GDM1 (cell line): ENCODE measurements at regions not wholly inside any gene's neighbourhood (a gene's known extent, or its start where the extent isn't known, plus 50 kb on each side); places are given as distances from the start of the nearest gene placed in this dataset.
"Not testable (repeated sequence)": the region's sequence is repeated elsewhere in the genome, so short reads cannot be mapped to it uniquely, and the experiment has no call there.

ENCODE experiments used
- DNase-seq: peaks from one replicate; lab custom pipeline; 2025; lab: John Stamatoyannopoulos, UW

GRCh38 chr3:158026236-158026635, 80.0 kb downstream of the SHOX2 start:
- DNase-seq: no peak

GRCh38 chr3:158019897-158020296, 86.3 kb downstream of the SHOX2 start:
- not testable (repeated sequence) for DNase-seq

DNA sequence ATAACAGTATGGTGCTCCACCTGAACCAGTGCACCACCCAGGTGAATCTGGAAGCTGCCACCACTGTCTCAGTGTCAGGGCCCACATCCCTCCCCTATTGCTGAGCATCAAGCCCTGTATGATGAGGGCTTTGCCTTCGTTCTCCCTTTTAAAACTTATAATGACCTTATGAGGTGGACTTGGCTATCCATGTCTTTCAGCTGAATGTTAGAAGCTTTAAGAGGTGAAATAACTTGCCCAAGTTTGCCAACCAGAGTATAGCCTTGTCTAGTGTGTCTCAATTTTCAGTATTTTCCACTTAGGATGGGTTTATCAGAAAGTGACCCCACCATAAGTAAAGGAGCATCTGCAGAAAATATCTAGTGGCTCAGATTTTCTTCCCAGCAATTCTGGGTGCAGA, 87.8 kb downstream of the SHOX2 start:
- no peak for DNase-seq

DNA sequence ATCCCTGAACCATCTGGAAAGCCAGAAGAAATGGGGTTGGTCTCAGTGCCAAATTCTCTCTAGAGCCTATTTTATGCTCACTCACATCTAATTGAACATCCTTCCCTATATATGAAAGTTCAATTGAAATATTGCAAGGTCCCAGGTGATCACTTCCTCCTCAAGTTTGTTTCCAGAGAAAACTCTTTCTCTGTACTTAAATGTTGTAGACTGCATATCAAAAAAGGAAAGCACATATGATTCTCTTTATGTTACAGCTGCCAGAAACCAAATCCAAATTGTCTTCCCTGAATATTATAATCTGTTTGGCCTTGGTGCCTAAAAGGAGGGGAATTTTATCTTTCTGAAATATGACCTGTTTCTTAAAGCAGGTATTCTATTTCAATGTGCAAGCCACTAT, 93.3 kb downstream of the SHOX2 start:
- DNase-seq: no peak

GRCh38 chr3:158005391-158006100, 100.7 kb downstream of the SHOX2 start:
- no peak for DNase-seq

DNA sequence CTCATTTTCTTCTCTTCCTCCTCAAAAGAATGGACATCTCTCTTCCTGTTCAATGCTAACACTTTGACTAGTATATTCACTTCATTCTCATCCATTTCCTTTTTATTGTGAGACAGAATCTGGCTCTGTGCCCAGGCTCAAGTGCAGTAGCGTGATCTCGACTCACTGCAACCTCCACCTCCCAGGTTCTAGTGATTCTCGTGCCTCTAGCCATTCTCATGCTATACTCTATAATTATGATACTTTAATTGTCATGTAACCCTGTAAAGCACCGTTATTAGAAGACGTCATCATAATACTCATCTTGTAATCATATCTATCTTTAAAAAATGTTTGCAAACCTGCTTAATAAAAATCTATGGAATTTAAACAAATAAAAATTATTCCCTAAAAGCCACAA, 107.0 kb downstream of the SHOX2 start:
- no peak for DNase-seq

GRCh38 chr3:157982359-157982758, 123.9 kb downstream of the SHOX2 start:
- DNase-seq: no peak

DNA sequence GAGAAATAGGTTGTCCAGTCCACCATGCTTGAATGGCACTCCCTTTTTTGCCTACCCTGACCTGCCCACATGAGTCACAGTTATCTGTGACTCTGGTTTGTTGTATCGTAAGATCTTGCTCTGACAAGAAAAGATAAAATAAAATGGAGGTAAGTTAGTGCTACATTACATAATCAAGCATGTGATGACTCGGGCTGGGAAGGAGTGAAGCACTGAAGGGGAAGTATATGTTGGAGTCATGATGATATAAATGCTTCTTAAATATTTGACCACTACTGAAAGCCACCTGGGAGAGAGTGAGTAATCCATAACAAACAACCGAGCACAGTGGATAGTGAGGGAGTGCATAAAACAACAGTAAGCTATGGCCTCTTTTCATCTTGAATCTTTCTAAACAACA, 124.4 kb downstream of the SHOX2 start:
- DNase-seq: no peak

DNA sequence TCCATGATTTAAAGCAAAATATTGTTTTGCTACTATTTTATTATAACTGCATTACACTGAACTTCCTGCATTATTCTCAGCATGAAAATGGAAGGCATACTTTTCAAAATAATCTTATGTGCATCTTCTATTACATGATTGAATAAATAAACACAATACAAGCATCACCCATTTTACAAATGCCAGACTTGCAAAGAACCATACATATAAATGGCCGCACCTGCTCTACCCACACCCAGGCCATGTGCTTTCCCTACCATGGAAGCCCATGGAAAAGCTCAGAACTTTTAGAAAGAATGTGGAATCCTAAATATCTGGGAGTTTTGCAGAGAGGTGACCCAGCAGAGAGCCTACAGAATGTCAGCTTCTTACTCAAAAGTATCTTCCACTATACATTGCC, 127.2 kb downstream of the SHOX2 start:
- no peak for DNase-seq

GRCh38 chr3:157961665-157962064, 144.6 kb downstream of the SHOX2 start:
- no peak for DNase-seq

- no peak for DNase-seq
Measured at GRCh38 chr3:157958457-157958856, 147.8 kb downstream of the SHOX2 start.

DNA sequence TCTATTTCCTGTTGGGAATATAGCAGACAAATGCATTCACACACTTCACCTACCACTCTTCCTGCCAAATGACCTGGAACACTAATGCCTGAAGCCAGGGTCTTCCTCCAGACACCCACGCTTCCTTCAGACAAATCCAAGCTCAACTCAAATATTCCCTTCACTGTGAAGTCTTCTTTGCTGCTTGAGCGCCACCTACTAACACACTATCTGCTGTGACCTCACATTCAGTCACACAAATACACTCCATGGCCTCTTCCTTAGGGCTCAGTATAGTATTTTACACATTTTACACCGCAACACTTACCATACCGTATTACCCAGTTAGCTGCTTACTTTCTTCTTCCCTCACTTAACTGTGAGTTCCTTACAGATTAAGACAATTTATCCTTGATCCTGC, 149.4 kb downstream of the SHOX2 start:
- DNase-seq: no peak

DNA sequence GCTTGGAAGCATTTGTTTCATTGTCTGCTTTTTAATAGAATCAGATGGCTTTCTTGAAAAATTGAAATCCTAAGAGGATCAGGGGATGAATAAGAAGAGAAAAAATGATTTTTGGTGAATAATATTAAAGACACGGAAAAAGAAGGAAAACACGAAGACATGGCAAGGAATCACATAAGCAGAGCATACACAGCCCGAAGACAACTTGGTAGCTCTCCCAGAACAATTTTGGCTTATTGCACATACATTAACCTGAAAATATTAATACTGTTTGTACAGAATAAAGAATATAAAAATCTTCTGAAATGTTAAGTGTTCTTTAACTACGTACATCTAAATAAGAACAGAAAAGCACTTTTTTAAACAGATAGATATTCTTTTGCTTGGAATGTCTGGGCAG, 150.0 kb downstream of the SHOX2 start:
- DNase-seq: no peak

- no peak for DNase-seq
Measured at GRCh38 chr3:157953565-157953964, 152.7 kb downstream of the SHOX2 start.

DNA sequence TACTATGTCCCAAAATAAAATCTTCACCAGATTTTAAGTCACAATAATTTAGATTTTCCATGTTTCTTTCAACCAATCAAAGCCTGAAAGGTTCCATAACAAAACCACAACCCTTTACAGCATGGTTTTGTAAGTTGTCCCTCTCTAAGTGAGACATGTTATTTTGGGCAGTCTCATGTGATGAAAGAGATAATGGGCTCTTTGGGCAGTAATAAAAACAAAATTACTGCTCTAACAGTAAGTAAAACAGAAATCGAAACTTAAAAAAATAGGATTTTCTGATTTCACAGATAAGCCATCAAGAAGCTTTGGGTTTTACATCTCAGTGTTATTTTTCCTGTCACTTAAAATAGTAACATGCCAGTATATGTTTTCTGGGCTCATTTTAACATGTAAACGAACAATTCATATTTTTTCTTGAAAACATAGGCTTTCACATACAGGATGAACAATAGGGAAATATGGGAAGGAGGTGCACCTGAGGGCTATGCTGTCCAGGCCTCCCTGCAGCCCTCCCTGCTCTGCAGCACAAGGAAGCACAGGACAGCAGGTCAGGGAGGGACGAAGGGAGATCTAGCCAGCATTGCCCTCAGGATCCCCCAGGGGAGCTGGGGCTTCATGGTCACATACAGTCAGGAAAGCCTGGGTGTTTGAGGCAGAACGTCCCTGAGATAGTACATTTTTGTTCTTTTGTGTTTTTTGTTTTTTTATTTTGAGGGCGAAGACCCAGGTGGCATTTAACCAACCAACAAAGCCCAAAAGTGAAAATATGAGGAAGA, 157.4 kb downstream of the SHOX2 start:
- DNase-seq: no peak

- DNase-seq: no peak
Measured at GRCh38 chr3:157939166-157939565, 167.1 kb downstream of the SHOX2 start.

DNA sequence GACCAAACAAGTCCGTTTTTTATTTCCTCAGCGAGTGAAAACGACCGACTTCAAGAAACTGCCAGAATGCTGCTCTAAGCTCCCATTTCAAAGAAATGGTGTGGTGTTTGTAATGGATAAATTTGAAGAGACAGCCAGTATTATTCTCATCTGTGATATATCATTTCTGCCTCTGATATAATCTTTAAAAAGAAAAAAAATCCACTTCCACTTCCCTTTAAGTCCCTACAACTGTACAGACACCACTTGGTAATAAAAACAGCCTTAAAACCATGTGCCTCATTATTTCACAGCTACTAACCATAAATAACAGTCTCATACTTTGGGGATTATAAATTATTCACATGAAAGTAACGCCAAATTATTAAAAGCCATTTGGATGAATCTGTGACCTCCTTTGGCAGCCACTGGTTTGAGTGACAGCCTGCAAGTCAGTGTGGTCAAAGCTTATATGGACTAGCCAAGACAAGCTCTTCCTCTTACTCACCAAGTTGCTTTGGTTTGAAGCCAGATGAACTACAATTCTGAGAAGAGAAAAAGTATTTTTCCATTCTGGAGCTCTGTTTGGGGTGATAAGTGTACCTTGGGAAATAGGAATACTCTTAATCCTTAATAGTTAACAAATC, 168.0 kb downstream of the SHOX2 start:
- peak; percentile 4 for DNase-seq

GRCh38 chr3:157931517-157931916, 174.7 kb downstream of the SHOX2 start:
- no peak for DNase-seq

- no peak for DNase-seq
Measured at GRCh38 chr3:157930000-157930780, 176.0 kb downstream of the SHOX2 start.

DNA sequence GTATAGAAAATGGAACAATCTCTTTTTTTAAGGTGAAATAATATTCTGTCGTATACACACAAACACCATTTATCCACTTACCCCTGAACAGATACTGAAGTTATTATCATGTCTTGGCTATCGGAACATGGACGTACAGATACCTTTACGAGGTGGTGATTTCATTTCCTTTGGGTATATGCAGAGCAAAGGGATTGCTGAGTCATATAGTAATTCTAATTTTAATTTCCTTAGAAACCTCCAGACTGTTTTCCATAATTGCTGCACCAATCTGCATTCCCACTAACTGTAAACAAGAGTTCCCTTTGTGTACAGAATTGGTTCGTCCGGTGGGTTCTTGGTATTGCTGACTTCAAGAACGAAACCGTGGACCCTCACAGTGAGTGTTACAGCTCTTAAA, 179.4 kb downstream of the SHOX2 start:
- DNase-seq: no peak

GRCh38 chr3:157922614-157923013, 183.6 kb downstream of the SHOX2 start:
- DNase-seq: no peak

- DNase-seq: no peak
Measured at GRCh38 chr3:157921811-157922210, 184.4 kb downstream of the SHOX2 start.
